ENCODE measurements at regions not wholly inside any gene's neighbourhood (a gene's known extent, or its start where the extent isn't known, plus 50 kb on each side); places are given as distances from the start of the nearest gene placed in this dataset.

DNA sequence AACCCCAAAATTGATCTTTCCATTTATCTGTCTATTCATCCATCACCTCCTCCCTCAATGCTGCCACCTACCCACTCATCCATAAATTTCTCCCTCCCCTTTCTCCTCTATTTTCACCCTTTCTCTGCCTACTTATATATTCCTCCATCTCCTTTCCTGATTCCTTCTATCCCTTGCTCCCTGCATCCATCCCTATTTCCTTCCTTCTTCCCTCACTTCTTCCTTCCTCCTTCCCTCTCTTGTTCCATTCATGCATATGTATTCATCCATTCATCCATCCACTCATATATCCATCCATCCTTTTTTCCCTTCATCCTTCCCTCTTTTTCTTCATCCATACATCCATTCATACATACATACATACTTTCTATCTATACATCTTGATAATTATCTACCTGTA is 76.3 kb upstream of the GGTLC1 start:
- Histone ChIP-seq H3K36me3 (ENCODE audit: control insufficient read depth, low read depth, low read length) (no peaks in the 10 kb centered on the region), H3K9me3 (ENCODE audit: control insufficient read depth, low read depth, low read length) (no peaks in the 10 kb centered on the region), H3K4me1 (ENCODE audit: control insufficient read depth, low read depth, low read length) (no peaks in the 10 kb centered on the region), H3K27ac (ENCODE audit: low read length) (no peak overlapping the region), H3K9ac (ENCODE audit: low read length) (no peak overlapping the region), H3K27me3 (ENCODE audit: control insufficient read depth, insufficient read depth, low read length) (no peaks in the 10 kb centered on the region), H3K4me3 (ENCODE audit: low read length) (no peak overlapping the region)

DNA sequence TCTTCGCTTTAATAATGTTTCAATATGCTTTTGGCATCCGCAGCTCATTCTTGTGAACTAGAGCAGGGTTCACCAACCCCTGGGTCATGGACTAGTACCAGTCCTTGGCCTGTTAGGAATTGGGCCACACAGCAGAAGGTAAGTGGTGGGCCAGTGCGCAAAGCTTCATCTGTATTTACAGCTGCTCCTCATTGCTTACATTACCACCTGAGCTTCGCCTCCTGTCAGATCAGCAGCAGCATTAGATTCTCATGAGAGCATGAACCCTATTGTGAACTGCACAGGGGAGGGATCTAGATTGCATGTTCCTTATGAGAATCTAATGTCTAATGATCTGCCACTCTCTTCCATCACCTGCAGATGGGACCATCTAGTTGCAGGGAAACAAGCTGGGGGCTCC is 75.5 kb upstream of the GGTLC1 start:
- H3K4me3 ChIP-seq (ENCODE audit: low read length) = no peak overlapping the region
- no peaks in the 10 kb centered on the region for H3K36me3 ChIP-seq (ENCODE audit: control insufficient read depth, low read depth, low read length)
- H3K27ac ChIP-seq (ENCODE audit: low read length) = no peak overlapping the region
- no peaks in the 10 kb centered on the region for H3K27me3 ChIP-seq (ENCODE audit: control insufficient read depth, insufficient read depth, low read length)
- no peaks in the 10 kb centered on the region for H3K9me3 ChIP-seq (ENCODE audit: control insufficient read depth, low read depth, low read length)
- H3K4me1 ChIP-seq (ENCODE audit: control insufficient read depth, low read depth, low read length) = no peaks in the 10 kb centered on the region
- H3K9ac ChIP-seq (ENCODE audit: low read length) = no peak overlapping the region

DNA sequence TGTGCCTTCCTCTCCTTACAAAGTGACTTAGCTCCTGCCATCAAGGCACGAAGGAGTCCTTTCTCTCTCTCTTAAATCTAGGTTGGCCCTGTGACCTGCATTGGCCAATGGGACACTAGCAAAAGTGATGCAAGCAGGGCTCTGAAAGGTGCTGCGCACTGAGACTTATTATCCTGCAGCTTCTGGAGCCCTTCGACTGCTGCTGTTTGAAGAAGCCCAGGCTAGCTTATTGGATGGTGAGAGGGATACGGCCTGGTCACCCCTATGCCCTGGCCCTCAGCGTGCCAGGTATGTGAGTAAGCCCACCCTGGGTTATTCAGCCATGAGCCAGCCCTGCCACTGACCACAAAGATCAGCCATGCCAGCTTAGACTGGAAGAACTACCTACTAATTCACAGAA is 74.5 kb upstream of the GGTLC1 start:
- Histone ChIP-seq H3K27ac (ENCODE audit: low read length) (no peak overlapping the region), H3K9ac (ENCODE audit: low read length) (no peak overlapping the region), H3K27me3 (ENCODE audit: control insufficient read depth, insufficient read depth, low read length) (no peaks in the 10 kb centered on the region), H3K4me3 (ENCODE audit: low read length) (no peak overlapping the region), H3K9me3 (ENCODE audit: control insufficient read depth, low read depth, low read length) (no peaks in the 10 kb centered on the region), H3K4me1 (ENCODE audit: control insufficient read depth, low read depth, low read length) (no peaks in the 10 kb centered on the region), H3K36me3 (ENCODE audit: control insufficient read depth, low read depth, low read length) (no peaks in the 10 kb centered on the region)

DNA sequence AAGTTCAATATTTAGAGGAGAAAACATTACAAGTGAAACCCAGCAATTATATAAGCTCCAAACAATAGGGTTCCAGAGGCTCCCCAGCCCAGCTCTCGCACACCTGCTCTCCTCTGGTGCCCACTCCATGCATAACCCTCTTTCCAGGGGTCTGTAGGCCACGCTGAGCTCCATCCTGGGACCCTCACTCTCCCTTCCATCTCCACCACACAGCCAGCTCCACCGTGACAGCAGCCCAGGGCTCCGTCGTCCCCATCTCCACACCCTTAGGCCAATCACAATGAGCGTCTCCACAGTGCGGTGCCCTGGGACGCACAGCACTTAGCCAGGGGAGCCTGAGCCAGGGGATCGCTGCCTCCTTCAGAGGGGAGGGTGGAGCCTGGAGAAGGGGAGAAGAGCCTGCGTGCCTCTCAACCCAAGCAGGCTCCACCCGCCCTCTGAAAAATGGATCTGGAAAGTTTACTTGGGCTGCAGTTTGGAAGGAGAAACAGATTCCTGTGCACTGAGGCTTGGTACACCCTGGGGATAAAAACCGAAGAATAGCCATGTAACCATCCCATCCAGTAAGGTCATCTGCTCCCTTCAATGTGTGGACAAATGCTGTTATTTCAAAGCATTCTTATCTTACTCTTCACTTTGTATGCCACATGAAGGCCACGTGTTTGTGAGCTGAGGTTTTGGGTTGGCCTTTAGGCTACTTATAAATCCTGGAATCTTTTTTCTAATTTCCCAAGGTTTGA is 72.4 kb upstream of the GGTLC1 start:
- Histone ChIP-seq H3K9me3 (ENCODE audit: control insufficient read depth, low read depth, low read length) (no peaks in the 10 kb centered on the region), H3K9ac (ENCODE audit: low read length) (no peak overlapping the region), H3K4me3 (ENCODE audit: low read length) (no peak overlapping the region), H3K4me1 (ENCODE audit: control insufficient read depth, low read depth, low read length) (no peaks in the 10 kb centered on the region), H3K27ac (ENCODE audit: low read length) (no peak overlapping the region), H3K27me3 (ENCODE audit: control insufficient read depth, insufficient read depth, low read length) (no peaks in the 10 kb centered on the region), H3K36me3 (ENCODE audit: control insufficient read depth, low read depth, low read length) (no peaks in the 10 kb centered on the region)

- no peak overlapping the region for H3K9ac ChIP-seq (ENCODE audit: low read length)
- H3K36me3 ChIP-seq (ENCODE audit: control insufficient read depth, low read depth, low read length) = no peaks in the 10 kb centered on the region
- H3K27me3 ChIP-seq (ENCODE audit: control insufficient read depth, insufficient read depth, low read length) = no peaks in the 10 kb centered on the region
- no peaks in the 10 kb centered on the region for H3K4me1 ChIP-seq (ENCODE audit: control insufficient read depth, low read depth, low read length)
- H3K4me3 ChIP-seq (ENCODE audit: low read length) = no peak overlapping the region
- no peak overlapping the region for H3K27ac ChIP-seq (ENCODE audit: low read length)
- no peaks in the 10 kb centered on the region for H3K9me3 ChIP-seq (ENCODE audit: control insufficient read depth, low read depth, low read length)
Measured at GRCh38 chr20:24059174-24059573, 70.6 kb upstream of the GGTLC1 start.

DNA sequence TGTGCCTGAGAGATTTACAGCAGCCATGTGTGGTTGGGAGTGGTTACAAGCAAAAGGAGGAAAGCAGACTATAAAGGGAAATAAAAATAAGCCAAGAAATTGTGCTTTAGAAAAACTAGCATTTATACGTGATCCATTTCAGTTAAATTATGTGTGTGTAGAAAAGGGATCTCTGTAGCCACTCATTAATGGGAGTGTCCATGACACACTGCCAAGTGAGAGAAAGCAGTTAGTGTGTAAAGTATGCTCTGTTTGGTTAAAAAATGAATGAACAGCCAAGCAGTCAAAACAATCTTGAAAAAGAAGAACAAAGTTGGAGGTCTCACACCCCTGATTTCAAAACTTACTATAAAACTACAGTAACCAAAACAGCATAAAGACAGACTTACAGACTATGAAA is 67.9 kb upstream of the GGTLC1 start:
- no peaks in the 10 kb centered on the region for H3K36me3 ChIP-seq (ENCODE audit: control insufficient read depth, low read depth, low read length)
- no peaks in the 10 kb centered on the region for H3K27me3 ChIP-seq (ENCODE audit: control insufficient read depth, insufficient read depth, low read length)
- no peaks in the 10 kb centered on the region for H3K4me1 ChIP-seq (ENCODE audit: control insufficient read depth, low read depth, low read length)
- H3K27ac ChIP-seq (ENCODE audit: low read length) = no peak overlapping the region
- no peaks in the 10 kb centered on the region for H3K9me3 ChIP-seq (ENCODE audit: control insufficient read depth, low read depth, low read length)
- no peak overlapping the region for H3K9ac ChIP-seq (ENCODE audit: low read length)
- H3K4me3 ChIP-seq (ENCODE audit: low read length) = no peak overlapping the region

DNA sequence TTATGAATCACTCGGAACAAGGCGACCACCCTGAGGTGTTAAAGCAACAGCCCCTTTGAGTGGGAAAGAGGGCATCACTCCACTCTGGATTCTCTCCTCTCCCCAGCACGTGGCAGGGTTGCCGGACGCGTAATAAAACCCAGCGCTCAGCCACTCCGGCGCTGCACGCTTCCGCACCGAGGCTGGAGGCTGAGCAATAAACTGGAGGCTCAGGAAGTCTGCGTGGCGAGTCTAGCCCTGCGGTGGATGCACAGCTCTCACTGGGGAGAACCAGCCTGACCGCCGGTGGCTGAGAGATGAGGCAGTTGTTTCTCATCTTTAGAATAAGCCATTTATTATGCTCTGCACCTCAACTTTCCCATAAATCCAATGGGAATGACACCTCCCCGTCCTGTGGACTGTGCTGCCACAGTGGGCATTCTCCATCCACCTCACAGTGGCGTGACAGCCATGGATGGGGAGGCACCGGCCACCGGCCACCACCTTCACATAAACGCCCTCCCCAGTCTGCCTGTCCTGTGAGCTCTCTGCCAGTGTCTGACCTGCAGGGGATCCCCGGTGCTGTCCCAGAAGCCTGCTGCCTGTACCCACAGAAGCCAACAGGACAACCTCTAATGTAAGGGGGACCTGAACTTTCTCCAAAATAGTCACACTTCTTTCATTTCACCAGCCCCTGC is 64.2 kb upstream of the GGTLC1 start:
- Histone ChIP-seq H3K4me3 (ENCODE audit: low read length) (no peak overlapping the region), H3K27ac (ENCODE audit: low read length) (no peak overlapping the region), H3K27me3 (ENCODE audit: control insufficient read depth, insufficient read depth, low read length) (no peaks in the 10 kb centered on the region), H3K9ac (ENCODE audit: low read length) (no peak overlapping the region), H3K36me3 (ENCODE audit: control insufficient read depth, low read depth, low read length) (no peaks in the 10 kb centered on the region), H3K9me3 (ENCODE audit: control insufficient read depth, low read depth, low read length) (no peaks in the 10 kb centered on the region), H3K4me1 (ENCODE audit: control insufficient read depth, low read depth, low read length) (no peaks in the 10 kb centered on the region)

- Histone ChIP-seq H3K9me3 (ENCODE audit: control insufficient read depth, low read depth, low read length) (no peaks in the 10 kb centered on the region), H3K9ac (ENCODE audit: low read length) (no peak overlapping the region), H3K4me3 (ENCODE audit: low read length) (no peak overlapping the region), H3K27ac (ENCODE audit: low read length) (no peak overlapping the region), H3K36me3 (ENCODE audit: control insufficient read depth, low read depth, low read length) (no peaks in the 10 kb centered on the region), H3K27me3 (ENCODE audit: control insufficient read depth, insufficient read depth, low read length) (no peaks in the 10 kb centered on the region), H3K4me1 (ENCODE audit: control insufficient read depth, low read depth, low read length) (no peaks in the 10 kb centered on the region)
Measured at GRCh38 chr20:24051160-24051559, 62.6 kb upstream of the GGTLC1 start.

DNA sequence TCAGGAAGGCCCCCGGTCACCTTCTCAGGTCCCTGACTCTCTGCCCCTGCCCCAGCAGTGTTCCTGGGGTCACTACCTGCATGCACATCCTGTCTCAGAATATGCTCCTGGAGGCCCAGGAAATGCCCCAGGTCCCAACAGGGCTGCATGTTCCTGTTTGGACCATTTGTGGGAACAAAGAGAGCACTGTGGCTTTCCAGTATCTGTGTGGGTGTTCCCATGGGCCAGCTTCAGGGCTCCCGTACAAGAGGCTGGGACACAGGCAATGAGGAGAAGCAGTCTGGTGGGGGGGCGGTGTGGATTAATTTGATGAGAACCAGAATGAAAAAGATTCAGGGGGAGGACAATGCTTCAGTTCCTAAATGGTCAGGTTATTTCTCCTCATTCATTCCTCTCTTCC is 61.5 kb upstream of the GGTLC1 start:
- H3K4me3 ChIP-seq (ENCODE audit: low read length) = no peak overlapping the region
- H3K4me1 ChIP-seq (ENCODE audit: control insufficient read depth, low read depth, low read length) = no peaks in the 10 kb centered on the region
- H3K27ac ChIP-seq (ENCODE audit: low read length) = no peak overlapping the region
- H3K27me3 ChIP-seq (ENCODE audit: control insufficient read depth, insufficient read depth, low read length) = no peaks in the 10 kb centered on the region
- H3K36me3 ChIP-seq (ENCODE audit: control insufficient read depth, low read depth, low read length) = no peaks in the 10 kb centered on the region
- H3K9ac ChIP-seq (ENCODE audit: low read length) = no peak overlapping the region
- no peaks in the 10 kb centered on the region for H3K9me3 ChIP-seq (ENCODE audit: control insufficient read depth, low read depth, low read length)

DNA sequence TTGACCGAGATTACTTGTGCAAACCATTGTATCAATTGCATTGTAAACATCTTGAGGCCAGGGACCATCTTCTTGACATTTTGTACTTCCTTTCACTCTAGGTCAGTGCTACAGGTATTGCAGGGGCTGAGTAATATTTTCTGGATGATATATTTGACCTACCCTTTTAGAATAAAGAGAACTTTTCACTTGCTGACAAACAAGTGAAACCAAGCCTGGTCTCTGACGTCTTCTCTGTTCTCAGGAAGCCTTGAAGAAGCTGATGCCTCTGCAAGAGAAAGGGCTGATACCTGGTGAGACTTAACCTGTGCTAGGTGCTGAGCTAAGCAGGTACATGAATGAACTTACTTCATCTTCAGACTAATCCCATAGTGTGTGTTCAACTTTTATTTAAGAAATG is 60.5 kb upstream of the GGTLC1 start:
- no peak overlapping the region for H3K9ac ChIP-seq (ENCODE audit: low read length)
- H3K27ac ChIP-seq (ENCODE audit: low read length) = no peak overlapping the region
- no peaks in the 10 kb centered on the region for H3K4me1 ChIP-seq (ENCODE audit: control insufficient read depth, low read depth, low read length)
- H3K36me3 ChIP-seq (ENCODE audit: control insufficient read depth, low read depth, low read length) = no peaks in the 10 kb centered on the region
- no peak overlapping the region for H3K4me3 ChIP-seq (ENCODE audit: low read length)
- H3K9me3 ChIP-seq (ENCODE audit: control insufficient read depth, low read depth, low read length) = no peaks in the 10 kb centered on the region
- H3K27me3 ChIP-seq (ENCODE audit: control insufficient read depth, insufficient read depth, low read length) = no peaks in the 10 kb centered on the region

DNA sequence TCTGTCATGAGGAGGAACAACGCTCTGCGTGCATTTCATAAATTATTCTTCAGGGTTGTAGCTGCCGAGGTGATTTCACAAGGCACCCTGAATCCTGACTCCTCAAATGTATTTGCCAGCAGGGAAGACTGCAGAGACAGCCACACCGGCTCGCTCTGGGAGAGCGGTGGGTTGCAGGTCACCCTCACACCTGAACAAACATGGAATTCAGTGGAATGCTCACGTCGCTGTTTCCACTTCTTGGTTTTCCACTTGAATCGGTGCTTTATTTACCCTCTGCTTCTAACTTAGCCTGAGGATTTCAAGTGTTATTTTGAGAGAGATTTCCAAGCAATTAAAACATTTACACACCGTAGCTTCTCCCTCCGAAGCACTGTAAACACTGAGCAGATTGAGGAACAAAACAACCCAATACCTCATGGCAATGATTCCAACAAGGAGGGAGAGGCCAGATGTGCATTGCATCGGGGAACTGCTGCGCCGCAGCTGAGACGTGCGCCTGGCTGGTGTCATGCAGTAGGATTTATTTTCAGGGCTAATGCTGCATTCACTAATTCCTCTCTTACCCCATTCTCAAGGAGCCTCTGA is 59.5 kb upstream of the GGTLC1 start:
- Histone ChIP-seq H3K4me3 (ENCODE audit: low read length) (no peak overlapping the region), H3K4me1 (ENCODE audit: control insufficient read depth, low read depth, low read length) (no peaks in the 10 kb centered on the region), H3K36me3 (ENCODE audit: control insufficient read depth, low read depth, low read length) (no peaks in the 10 kb centered on the region), H3K27ac (ENCODE audit: low read length) (no peak overlapping the region), H3K27me3 (ENCODE audit: control insufficient read depth, insufficient read depth, low read length) (no peaks in the 10 kb centered on the region), H3K9ac (ENCODE audit: low read length) (no peak overlapping the region), H3K9me3 (ENCODE audit: control insufficient read depth, low read depth, low read length) (no peaks in the 10 kb centered on the region)

GRCh38 chr20:24046888-24047287 is 58.3 kb upstream of the GGTLC1 start:
- Histone ChIP-seq H3K9me3 (ENCODE audit: control insufficient read depth, low read depth, low read length) (no peaks in the 10 kb centered on the region), H3K36me3 (ENCODE audit: control insufficient read depth, low read depth, low read length) (no peaks in the 10 kb centered on the region), H3K27ac (ENCODE audit: low read length) (no peak overlapping the region), H3K9ac (ENCODE audit: low read length) (no peak overlapping the region), H3K4me3 (ENCODE audit: low read length) (no peak overlapping the region), H3K4me1 (ENCODE audit: control insufficient read depth, low read depth, low read length) (no peaks in the 10 kb centered on the region), H3K27me3 (ENCODE audit: control insufficient read depth, insufficient read depth, low read length) (no peaks in the 10 kb centered on the region)
